K562 (cell line): ENCODE measurements at regions not wholly inside any gene's neighbourhood (a gene's known extent, or its start where the extent isn't known, plus 50 kb on each side); places are given as distances from the start of the nearest gene placed in this dataset.

Source experiments
- ATAC-seq: fragments of 200-7000 bp; cut with Tn5 transposase; 3 replicates; pipeline ENCODE4 v1.9.1; 2020; ENCODE audit warnings: moderate library complexity
- BruUV-seq: library from RNA; stranded (reverse); fragments of 400-500 nt; replicated peaks from 2 replicates; lab custom pipeline; 2021; lab: Mats Ljungman, UMichigan
- CTCF ChIA-PET: fragments of 300-600 bp; formaldehyde crosslinking; extraction: SDS; loops from one replicate; lab custom pipeline; 2021; ENCODE audit warnings: low intra/inter-chr PET ratio; lab: Yijun Ruan, JAX
- POLR2A ChIA-PET: fragments of 300-600, 350-650 bp; sonication (Branson Sonifier 250); formaldehyde crosslinking; extraction: SDS; loops from one replicate; lab custom pipeline; 2021; ENCODE audit warnings: antibody characterized with exemption, inconsistent platforms; lab: Yijun Ruan, JAX
- DNase-seq, 4 experiments: peaks; one replicate each; pipeline versions ENCODE4 v3.0.0 to v3.0.0-alpha.2; 2011 to 2018; ENCODE audit warnings: low spot score in 3 of 4, mixed read lengths in 3 of 4; ENCODE audit errors: extremely low read depth in 1 of 4
- FAIRE-seq: peaks from 2 replicates; lab custom pipeline; 2011; peaks lifted over from hg19 to GRCh38; lab: Jason Lieb, UNC
- H2AFZ ChIP-seq: 2 replicates; pipeline ENCODE4 v1.6.0; 2011; ENCODE audit warnings: low read depth, low read length, control low read depth, inconsistent platforms
- H3K27ac ChIP-seq: fragments of 200-600 bp; 3 replicates; pipeline ENCODE4 v1.8.0; 2011; ENCODE audit warnings: low read depth, mild to moderate bottlenecking, control low read depth, inconsistent platforms, low read length, moderate library complexity, mixed read lengths; ENCODE audit errors: extremely low read depth
- H3K27me3 ChIP-seq, 2 experiments: fragments of 300-600 bp in 1 of 2; 2 replicates in 1 of 2; 3 replicates in 1 of 2; pipeline versions ENCODE4 v1.6.0 to v1.8.0; 2011; ENCODE audit warnings: inconsistent platforms in 2 of 2, low read length in 2 of 2, mild to moderate bottlenecking in 1 of 2, mixed read lengths in 1 of 2, moderate library complexity in 1 of 2; ENCODE audit not compliant: control insufficient read depth in 2 of 2, insufficient read depth in 2 of 2
- H3K36me3 ChIP-seq: fragments of 300-600 bp; 3 replicates; pipeline ENCODE4 v1.8.0; 2011; ENCODE audit warnings: mild to moderate bottlenecking, low read length, inconsistent platforms; ENCODE audit not compliant: control insufficient read depth, insufficient read depth
- H3K4me1 ChIP-seq, 2 experiments: fragments of 200-600 bp in 1 of 2; replicated peaks in 1 of 2; 2 replicates in 1 of 2; 3 replicates in 1 of 2; pipeline versions ENCODE4 v1.5.1 to v1.8.0; 2011; ENCODE audit warnings: inconsistent platforms in 2 of 2, low read length in 2 of 2, mild to moderate bottlenecking in 1 of 2, mixed read lengths in 1 of 2, moderate library complexity in 1 of 2; ENCODE audit not compliant: control insufficient read depth in 2 of 2, insufficient read depth in 2 of 2
- H3K4me2 ChIP-seq: 2 replicates; pipeline ENCODE4 v1.6.1; 2011; ENCODE audit warnings: low read length, control low read depth, inconsistent platforms, mixed read lengths; ENCODE audit not compliant: insufficient read depth
- H3K4me3 ChIP-seq: fragments of 200-600 bp; sonication (generic), shearing (Covaris generic); 2 replicates; pipeline ENCODE4 v1.5.1; 2016; ENCODE audit warnings: control low read depth, inconsistent platforms
- H3K79me2 ChIP-seq: fragments of 200-600 bp; 3 replicates; pipeline ENCODE4 v1.8.0; 2011; ENCODE audit warnings: low read length, inconsistent platforms; ENCODE audit not compliant: control insufficient read depth, insufficient read depth
- H3K9ac ChIP-seq, 2 experiments: 2 replicates each; pipeline versions ENCODE4 v1.6.0 to v1.6.1; 2011; ENCODE audit warnings: low read depth in 2 of 2, low read length in 2 of 2, control low read depth in 1 of 2, inconsistent platforms in 1 of 2, mild to moderate bottlenecking in 1 of 2, mixed read lengths in 1 of 2; ENCODE audit not compliant: insufficient read depth in 1 of 2
- H3K9me1 ChIP-seq: one replicate; pipeline ENCODE4 v1.6.0; 2011; ENCODE audit warnings: inconsistent platforms, mild to moderate bottlenecking, low read length, moderate library complexity; ENCODE audit not compliant: control insufficient read depth, insufficient read depth
- H3K9me3 ChIP-seq: replicated peaks from 2 replicates; pipeline ENCODE4 v1.5.1; 2011; ENCODE audit warnings: low read depth, low read length, inconsistent platforms; ENCODE audit not compliant: control insufficient read depth, insufficient read depth
- H4K20me1 ChIP-seq: replicated peaks from 2 replicates; pipeline ENCODE4 v1.6.1; 2011; ENCODE audit warnings: low read length, inconsistent platforms, mixed read lengths; ENCODE audit not compliant: control insufficient read depth, insufficient read depth
- BCL6 ChIP-seq: fragments of 250-450 bp; sonication (Bioruptor Pico); IDR thresholded peaks from 2 replicates; pipeline ENCODE4 v1.4.0; 2020
- DACH1 ChIP-seq: fragments of 450-650 bp; IDR thresholded peaks from 2 replicates; pipeline ENCODE4 v1.6.1; 2018; ENCODE audit not compliant: partially characterized antibody
- GTF2B ChIP-seq: IDR thresholded peaks from 2 replicates; pipeline ENCODE4 v1.6.1; 2011; ENCODE audit not compliant: insufficient read length; ENCODE audit errors: extremely low read depth
- NCOA1 ChIP-seq: fragments of 450-650 bp; IDR thresholded peaks from 2 replicates; pipeline ENCODE4 v1.6.1; 2016; ENCODE audit warnings: low read depth
- RUNX1 ChIP-seq: sonication (generic); IDR thresholded peaks from 2 replicates; pipeline ENCODE4 v1.6.1; 2016; ENCODE audit warnings: antibody characterized with exemption, low read depth
- SNAPC5 ChIP-seq: fragments of 250-450 bp; sonication (Bioruptor Pico); IDR thresholded peaks from 2 replicates; pipeline ENCODE4 v1.8.0; 2021; ENCODE audit warnings: moderate library complexity, mild to moderate bottlenecking, inconsistent platforms
- TRIM28 ChIP-seq: fragments of 450-650 bp; IDR thresholded peaks from 2 replicates; pipeline ENCODE4 v1.6.1; 2017
- ZBED1 ChIP-seq: IDR thresholded peaks from 2 replicates; pipeline ENCODE4 v1.6.1; 2014
- ZNF436 ChIP-seq: fragments of 250-450, 450-650 bp; sonication (Bioruptor Pico); formaldehyde crosslinking; IDR thresholded peaks from 2 replicates; pipeline ENCODE4 v1.7.0; 2020; ENCODE audit warnings: mild to moderate bottlenecking
- ZNF518B ChIP-seq: fragments of 250-450 bp; sonication (Bioruptor Pico); IDR thresholded peaks from 2 replicates; pipeline ENCODE4 v1.5.0; 2021; ENCODE audit warnings: mild to moderate bottlenecking, moderate library complexity
- WGBS: fragments of 100-300 bp; shearing (Covaris generic); methylation state at CpG from one replicate; pipeline ENCODE4 v1.1.6; 2016; ENCODE audit warnings: low coverage, mixed read lengths; ENCODE audit not compliant: insufficient coverage; ENCODE audit errors: missing lambda C conversion rate; 5-methylcytosine and 5-hydroxymethylcytosine counted together
- in situ Hi-C: fragments of 300-500 bp; cut with MboI; formaldehyde crosslinking; loops from 4 replicates; pipeline ENCODE4 v1.15.0; 2018; ENCODE audit warnings: inconsistent platforms, mixed read lengths
- intact Hi-C: fragments of 100-400 bp; cut with micrococcal nuclease; formaldehyde crosslinking; loops from 2 replicates; pipeline ENCODE4 v1.14.2; 2022

- ChIA-PET CTCF (no interaction called here), POLR2A (interaction anchor here (0.7 kb wide), 1 partner anchor 194 kb away, joined by 4 read pairs; no protein-coding TSS in a partner anchor)
- DNase-seq (no peak), ATAC-seq (no peak), FAIRE-seq (no peak)
- in situ Hi-C loops, result no loop called here
- H3K9ac ChIP-seq, result no peak overlapping the region
- H3K36me3 ChIP-seq, result no peaks in the 10 kb centered on the region
- H3K4me3 ChIP-seq, result no peak overlapping the region
- TF ChIP-seq DACH1, result no peak
- TF ChIP-seq BCL6, result no peak
- no peak for TF ChIP-seq GTF2B
- no peaks in the 10 kb centered on the region for H3K79me2 ChIP-seq
- WGBS, result 2% methylated on average over 8 of the region's 8 CpGs
- BruUV-seq, result no TSS peak
- no peak overlapping the region for H3K4me2 ChIP-seq
- H3K27me3 ChIP-seq, result no peaks in the 10 kb centered on the region
- no peaks in the 10 kb centered on the region for H4K20me1 ChIP-seq
- no peaks in the 10 kb centered on the region for H3K4me1 ChIP-seq
- H3K27ac ChIP-seq, result no peak overlapping the region
- no peaks in the 10 kb centered on the region for H3K9me3 ChIP-seq
- no peaks in the 10 kb centered on the region for H3K9me1 ChIP-seq
- intact Hi-C loops, result no loop called here
- no peak overlapping the region for H2AFZ ChIP-seq
Observed at GRCh38 chr2:19490846-19491435, 132.5 kb upstream of the OSR1 start.

GRCh38 chr2:19488009-19488691 is 129.7 kb upstream of the OSR1 start:
- Histone ChIP-seq H3K9me3 (no peaks in the 10 kb centered on the region), H4K20me1 (no peaks in the 10 kb centered on the region), H3K4me3 (no peak overlapping the region), H3K27ac (no peak overlapping the region), H2AFZ (no peak overlapping the region), H3K36me3 (no peaks in the 10 kb centered on the region), H3K79me2 (no peaks in the 10 kb centered on the region), H3K9ac (no peak overlapping the region), H3K9me1 (no peaks in the 10 kb centered on the region), H3K4me1 (no peaks in the 10 kb centered on the region), H3K27me3 (no peaks in the 10 kb centered on the region), H3K4me2 (no peak overlapping the region)
- POLR2A ChIA-PET, result no interaction called here
- 4% methylated on average over 4 of the region's 4 CpGs for WGBS
- in situ Hi-C loops (no loop called here), intact Hi-C loops (no loop called here)
- no TSS peak for BruUV-seq
- CTCF ChIA-PET, result no interaction called here
- ATAC-seq (no peak), DNase-seq (no peak), FAIRE-seq (no peak)
- TF ChIP-seq SNAPC5 (CRISPR knock-in tag), result no peak
- TF ChIP-seq RUNX1, result no peak
- TF ChIP-seq ZNF436 (CRISPR knock-in tag), result no peak
- TF ChIP-seq ZBED1, result no peak
- TF ChIP-seq ZNF518B (CRISPR knock-in tag), result no peak
- no peak for TF ChIP-seq TRIM28
- TF ChIP-seq NCOA1, result no peak
